ENCODE measurements at regions not wholly inside any gene's neighbourhood (a gene's known extent, or its start where the extent isn't known, plus 50 kb on each side); places are given as distances from the start of the nearest gene placed in this dataset.
"Not testable (repeated sequence)": the region's sequence is repeated elsewhere in the genome, so short reads cannot be mapped to it uniquely, and the experiment has no call there.

DNA sequence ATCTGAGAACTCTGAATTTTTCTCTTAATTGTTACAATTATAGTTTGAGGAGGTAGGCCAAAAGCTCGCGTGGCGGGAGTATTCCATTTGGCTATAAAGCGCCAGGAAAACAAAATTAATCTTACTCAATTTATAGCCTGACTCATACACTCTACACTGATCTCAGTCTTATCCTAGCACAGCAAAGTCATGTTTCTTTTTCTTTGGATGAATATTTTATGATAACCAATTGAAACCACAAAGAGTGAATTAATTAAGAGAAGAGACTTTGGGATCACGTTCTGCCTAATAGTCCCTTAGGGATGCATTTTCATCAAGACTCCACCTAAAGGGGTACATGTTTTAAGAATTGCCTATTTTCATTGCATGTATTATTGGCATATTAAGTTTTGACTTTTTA is 420.8 kb downstream of the HGF start:
- DNase-seq = no peak

DNA sequence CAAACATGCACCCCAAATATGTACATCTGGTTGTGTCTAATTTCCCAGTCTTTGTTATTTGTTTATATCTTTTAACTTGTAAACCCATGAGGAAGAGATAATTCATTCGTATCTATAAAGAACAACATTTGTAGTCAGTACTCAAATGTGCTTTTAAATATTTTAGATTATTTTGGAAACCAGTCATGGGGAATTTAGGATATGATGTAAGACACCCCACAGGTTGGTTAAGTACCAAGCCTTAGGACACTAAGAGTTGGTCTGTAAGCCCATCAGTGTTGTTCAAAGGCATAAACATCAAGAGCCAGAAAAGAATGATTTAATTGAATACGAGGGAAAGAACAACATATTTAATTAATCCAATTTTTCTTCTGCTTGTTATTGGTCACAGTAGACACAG is 421.1 kb upstream of the SEMA3C start:
- no peak for DNase-seq

DNA sequence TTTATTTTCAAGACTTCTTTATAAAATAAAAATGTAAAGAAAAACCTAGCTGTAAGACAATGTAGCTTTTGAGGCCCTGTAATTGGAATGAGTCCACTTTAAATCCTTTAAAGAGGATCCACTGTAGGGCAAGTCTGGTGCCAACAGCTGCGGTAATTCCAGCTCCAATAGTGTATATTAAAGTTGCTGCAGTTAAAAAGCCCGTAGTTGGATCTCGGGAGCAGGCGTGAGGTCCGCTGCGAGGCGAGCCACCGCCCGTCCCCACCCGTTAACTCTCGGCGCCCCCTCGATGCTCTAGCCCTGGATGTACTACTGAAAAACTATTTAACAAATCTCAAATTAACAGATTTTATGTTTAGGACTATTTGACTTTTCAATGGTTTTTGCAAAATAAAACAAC is 414.7 kb upstream of the SEMA3C start:
- DNase-seq = no peak

DNA sequence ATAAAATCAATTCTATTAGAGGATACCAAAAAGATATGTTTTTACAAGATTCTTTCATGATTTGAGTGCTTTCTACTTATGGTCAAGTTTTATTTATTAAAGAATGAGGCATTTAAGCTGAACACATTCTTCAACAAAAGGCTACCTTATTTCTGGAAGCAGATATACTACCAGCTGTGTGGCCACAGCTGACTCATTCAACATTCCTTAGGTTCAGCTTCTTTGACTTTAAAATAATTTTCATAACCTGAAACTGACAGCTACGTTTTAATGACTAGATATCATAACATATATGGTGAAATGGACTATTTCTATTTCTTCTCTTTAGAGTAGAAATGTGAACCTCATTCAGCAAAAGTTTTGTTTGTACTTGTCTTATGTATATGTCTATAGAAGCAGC is 414.2 kb upstream of the SEMA3C start:
- DNase-seq = no peak

DNA sequence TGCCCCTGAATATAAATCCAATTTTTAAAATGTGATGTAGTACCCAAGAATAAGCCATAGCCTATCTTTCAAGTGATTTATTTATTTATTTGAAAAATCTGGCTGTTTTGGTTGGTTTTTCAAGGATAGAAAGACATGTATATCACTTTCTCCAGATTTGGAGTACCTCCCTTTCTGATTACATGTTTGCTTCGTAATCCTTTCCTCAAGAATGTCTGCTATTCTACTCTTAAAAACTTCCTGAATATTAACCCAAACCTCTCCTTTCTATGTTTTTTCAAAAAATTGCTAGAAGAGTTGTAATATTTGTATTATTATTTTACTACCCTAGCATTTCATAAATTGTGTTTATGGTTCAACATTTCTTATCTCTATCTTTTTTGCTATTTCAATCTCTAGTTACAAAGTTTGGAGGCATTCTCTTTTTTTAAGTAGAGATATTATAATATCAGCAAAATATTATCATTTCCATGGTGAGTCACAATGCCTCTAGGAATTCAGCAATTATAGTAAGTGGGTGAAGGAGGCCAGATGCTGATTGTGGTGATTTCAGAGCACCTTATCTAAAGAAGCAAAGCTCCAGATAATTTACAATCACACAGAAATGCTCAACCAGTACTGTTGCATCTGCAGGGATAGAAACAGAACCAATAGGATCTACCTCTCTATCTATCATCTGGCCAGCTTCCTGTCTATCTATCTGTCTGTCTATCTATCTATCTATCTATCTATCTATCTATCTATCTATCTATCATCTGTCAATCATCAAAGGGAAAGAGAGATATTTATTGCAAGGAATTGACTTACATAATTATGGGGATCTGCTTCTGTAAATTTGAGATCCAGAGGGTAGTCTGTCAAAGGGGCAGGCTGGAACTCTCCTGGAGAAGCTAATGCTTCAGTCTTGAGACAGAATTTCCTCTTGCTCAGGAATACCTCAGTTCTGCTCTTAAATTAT is 412.5 kb upstream of the SEMA3C start:
- no peak for DNase-seq

DNA sequence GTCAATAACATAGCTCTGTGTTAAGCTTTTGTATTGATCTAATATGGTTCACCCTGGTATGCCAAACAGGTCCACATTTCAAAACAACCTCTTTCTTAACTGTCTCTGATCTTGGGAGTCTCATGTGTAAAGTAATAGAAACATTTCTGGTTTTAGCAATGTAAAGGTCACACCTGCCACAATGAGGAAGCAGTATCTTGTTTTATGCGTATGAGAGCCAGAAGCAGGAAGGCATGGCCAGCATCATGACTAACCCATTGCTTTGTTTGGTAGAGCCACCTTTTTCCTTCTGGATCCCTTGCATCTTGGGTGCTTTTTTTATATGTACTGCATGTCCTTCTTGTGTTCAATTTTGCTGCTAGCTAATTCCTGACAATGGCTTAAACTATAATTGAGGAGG is 411.3 kb upstream of the SEMA3C start:
- DNase-seq = no peak

DNA sequence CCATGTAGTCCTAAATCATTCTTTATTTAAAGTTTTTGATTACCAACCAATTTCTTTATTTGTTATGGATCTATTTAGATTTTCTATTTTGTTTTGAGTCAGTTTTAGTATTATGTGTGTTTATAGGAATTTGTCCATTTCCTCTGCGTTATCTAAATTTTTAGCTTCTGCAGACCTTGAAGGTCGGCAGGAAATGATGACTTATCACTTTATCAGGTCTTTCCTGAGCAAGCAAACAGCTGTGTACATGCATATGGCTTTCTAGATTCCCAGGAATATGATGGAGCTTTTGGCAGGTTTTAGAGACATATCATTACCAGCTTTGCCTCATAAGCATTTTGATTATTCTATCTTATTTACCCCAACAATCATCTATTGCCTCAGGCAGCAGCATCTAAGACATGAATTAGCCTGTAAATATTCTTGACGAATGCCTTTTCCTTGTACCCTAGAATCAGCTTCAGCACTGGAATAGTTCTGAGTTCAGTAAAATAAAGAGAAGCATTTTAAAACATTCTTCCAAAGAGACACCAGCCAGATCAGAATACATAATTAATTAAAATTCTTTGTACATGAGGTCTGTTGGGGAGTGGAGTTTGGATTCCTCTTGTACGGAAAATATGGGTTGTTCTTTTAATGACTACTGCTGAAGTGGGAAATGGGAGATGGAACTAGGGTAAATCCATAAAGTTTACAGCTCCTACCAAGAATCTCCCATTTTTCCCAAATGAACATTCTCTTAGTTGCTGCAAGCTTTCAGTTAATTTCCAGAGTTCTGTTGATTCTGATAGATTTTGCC is 408.8 kb upstream of the SEMA3C start:
- no peak for DNase-seq

DNA sequence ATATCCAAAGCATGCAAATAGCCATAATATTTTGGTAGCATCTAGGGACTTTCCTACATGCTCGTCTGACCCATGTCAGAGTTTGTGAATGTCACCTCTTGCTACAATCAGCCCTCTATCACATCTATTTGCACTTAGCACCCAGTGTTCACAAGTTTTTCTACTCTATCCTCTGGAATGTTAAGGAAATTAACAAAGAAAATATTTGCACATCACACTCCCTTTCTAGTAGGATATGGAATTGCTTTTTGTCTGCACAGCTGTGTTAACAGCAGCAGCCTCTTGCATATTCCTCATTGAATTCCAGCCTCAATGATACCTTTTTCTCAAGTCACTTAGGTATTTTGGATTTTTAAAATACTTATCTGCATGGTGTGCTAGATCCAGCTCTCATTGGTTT is 403.1 kb upstream of the SEMA3C start:
- DNase-seq = no peak

DNA sequence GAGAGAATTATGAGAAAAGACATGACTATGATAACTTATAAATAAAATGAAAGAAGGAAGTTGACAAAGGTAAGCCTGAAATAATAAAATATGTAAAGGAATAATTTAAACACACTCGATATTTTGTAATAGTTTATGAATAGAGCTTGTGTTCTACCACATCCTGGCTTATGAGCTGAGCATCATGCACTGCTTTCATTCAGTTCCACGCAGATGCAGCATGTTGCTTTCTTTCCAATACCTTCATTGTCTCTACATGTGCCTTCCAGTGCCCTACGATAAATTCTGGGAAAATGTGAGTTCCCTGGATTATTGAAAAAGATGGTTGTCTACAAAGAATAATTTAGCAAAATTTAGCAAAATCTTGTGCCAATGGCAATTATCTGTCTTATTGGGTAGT is 398.9 kb upstream of the SEMA3C start:
- no peak for DNase-seq

DNA sequence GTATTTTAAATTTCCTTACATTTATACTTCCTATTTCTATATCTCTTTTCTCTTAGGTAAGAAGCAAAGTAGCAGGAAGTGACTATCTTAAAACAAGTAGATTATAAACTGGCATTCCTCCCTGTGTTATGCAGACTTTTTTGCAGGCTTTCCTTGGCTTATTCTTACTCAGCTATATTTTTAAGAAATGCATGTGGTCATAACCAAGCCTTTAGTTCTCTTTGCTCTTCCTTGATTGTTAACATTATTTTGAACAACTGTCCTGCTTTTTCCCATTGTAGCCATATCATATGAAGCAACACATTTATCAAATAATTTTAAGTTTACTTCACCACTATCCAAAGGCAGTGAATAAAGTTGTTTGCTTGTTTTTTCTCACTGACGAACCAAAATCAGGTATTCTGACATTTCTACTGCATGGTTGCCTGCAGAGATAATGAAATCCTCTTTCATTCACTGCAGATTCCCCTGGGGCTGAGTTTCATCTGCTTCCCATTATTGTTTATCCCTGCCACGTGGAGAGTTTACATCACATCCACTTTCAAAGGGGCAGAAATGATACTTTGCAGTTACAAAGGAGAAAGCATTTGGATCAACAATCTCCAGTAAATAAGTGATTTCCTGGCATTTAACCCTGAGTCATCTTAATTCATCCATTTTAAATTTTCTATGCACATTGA is 389.9 kb upstream of the SEMA3C start:
- DNase-seq = no peak

DNA sequence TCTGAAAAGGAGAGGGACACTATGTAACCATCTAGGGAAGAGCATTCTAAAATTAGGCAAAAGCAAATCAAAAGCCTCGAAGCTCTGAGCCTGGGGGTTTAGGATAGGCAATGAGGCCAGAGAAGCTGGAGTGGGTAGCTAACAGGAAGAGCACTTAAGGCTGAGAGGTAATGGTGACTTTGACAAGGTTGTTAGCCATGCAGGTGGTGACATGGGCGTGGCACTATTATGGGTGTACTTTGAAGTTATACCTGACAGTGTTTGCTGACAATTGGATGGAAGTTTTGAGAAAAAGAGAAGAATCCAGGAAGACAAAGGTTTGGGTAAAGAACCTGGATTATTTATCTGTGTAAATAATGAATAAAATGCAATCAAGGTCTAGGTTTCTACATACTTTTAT is 383.0 kb upstream of the SEMA3C start:
- no peak for DNase-seq

DNA sequence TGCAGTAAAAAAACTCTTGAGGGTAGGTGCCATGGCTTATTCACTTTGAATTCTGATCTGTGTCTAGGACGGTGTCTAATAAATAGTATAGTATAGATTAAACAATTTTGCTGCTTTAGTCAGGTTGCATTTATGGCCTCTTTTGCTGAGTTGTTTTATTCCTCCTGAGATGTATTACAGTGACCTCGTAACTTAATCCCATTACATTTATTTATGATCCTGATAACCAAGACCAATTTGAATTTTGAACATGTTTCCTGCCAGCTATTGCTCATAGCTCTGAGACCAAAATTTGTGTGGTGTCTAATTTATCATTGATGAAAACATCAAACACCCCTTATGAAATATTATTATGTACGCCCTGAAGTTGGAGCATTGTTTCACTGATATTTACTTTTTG is 381.9 kb upstream of the SEMA3C start:
- DNase-seq = no peak

DNA sequence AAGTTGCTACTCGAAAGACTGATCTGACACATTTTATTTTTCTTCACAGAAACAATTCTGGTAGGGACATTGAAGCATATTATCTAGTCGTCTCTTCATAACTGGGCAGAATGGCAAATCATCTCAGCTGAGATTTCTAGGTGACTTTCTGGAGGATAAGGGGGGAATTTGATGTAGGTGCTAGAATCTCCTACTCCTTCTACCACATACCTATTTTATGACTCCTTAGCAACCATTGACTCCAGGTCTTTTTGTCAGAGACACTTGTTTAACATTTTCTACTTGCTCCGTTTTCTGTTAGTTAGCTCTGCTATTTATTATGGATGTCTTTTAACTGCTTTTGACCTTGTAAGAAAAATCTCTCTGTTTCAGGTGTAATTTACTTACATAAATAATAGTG is 380.9 kb upstream of the SEMA3C start:
- no peak for DNase-seq

DNA sequence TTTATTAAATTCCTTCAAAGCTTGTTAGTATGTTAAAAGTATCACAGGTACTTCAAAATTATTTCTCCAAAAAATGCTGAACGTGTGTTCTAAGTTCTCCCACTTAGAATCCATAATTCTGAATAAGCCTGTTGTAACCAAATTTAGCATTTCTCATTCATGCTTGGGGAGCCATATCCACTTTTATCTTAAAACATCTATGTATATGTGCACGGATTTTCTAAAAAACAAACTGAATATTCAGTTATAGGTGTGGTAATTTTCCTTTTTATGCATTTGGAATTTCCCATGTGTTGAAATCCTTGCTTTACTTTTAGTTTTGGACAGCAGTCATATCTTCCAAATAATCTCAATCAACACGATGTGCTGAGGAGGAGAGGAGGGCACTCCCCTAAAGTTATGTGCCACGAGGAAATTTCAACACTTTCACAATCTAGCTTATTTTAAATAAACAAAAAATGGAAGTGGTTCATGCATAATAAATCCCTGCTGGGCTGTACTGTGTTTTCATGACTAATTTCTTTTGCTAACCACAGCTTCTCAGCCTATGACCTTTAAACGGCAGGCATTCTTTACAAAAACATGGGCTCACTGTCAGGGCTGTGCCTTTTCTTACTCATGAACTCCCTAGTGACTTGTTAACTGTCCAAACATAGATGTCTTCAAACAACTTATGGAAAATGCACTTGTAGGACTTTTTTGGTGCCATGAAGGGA is 380.3 kb upstream of the SEMA3C start:
- no peak for DNase-seq

DNA sequence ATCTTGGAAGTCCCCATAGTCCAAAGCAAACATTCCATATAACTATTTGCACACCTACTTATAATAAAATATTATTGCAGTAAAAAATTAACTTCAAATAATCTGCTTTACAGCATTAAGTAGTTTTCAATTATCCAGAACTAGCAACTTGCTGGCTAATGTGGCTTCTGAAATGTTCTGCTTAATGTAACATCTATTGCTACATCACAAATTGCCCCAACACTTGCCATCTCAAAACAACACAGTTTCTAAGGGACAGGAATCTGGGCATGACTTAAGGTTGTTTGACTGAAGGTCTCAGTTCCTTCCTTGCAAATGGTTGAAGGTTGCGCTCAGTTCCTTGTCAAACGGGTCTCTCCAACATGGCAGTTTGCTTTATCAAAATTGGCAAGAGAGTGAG is 378.5 kb upstream of the SEMA3C start:
- no peak for DNase-seq

DNA sequence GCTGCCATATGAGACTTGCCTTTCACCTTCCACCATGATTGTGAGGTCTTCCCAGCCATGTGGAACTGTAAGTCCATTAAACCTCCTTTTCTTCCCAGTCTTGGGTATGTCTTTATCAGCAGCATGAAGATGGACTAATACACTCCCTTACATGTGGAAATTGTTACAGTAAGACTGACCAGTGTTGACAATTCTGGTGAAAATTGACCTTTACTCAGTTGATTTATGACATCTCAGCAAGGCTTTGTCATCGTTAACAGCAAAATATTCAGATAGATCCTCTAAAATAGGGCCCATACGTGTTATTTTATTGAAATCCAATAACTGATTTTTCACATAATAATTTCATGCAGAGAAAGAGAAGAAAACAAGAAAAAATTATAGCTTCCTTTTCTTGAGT is 377.9 kb upstream of the SEMA3C start:
- DNase-seq = no peak

DNA sequence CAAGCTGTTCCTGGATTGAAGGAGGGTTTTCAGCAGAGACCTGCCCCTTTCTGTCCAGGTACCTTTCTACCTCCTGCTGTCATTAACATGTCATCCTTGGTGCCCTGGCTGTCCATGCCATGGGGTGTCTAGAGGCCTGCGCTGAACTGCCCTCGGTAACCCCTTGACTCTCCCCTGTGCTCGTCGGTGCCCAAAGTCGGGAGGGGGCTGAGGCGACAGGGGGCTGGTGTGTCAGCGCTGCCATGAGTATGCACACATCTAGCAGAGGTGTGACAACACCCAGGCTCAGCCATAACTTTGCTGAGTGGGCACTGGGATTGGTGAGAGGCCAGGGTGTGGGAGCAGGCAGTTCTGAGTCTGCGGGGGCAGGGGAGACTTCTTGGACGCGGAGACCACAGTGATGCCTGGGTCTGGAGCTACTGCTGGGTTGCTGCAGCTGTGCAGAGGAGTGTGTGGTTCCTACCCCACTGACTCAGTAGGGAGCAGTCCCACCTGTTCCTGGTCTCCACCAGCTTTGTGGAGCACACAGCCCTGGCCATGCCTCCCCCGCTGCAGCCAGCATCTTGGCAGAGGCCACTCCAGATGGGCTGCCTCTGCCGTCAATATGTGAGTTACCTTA is 376.2 kb upstream of the SEMA3C start:
- DNase-seq = no peak

DNA sequence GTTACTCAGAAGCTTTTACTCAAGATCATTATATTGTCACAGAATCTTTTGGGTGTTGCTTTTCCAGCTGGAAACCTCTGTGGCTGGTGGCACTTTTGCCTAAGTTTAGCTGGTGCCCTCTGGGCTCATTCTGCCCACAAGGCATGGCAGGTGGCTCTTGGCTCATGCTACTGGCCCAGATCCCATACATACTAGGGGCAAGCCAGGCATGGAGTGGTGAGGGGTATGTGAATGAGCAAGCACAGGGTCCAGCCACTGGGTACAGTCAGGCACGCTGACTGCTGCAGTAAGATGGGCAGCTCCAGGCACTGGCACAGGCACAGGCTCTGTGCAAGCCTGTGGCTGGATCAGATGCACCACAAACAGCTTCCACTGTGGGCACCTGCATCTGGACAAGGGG is 375.0 kb upstream of the SEMA3C start:
- DNase-seq = no peak

DNA sequence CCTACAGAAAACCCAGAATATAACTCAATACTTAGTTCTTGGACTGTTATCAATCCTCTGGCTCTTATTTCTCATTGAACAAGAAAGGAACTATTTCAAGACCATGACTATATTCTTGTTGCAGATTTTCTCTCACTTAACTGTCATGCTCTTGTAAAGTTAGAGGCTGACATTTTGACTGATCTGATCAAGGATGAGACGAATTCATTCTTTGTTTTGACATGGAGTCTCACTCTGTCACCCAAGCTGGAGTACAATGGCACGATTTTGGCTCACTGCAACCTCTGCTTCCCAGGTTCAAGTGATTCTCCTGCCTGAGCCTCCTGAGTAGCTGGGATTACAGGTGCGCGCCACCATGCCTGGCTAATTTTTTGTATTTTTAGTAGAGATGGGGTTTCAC is 367.9 kb upstream of the SEMA3C start:
- not testable (repeated sequence) for DNase-seq

DNA sequence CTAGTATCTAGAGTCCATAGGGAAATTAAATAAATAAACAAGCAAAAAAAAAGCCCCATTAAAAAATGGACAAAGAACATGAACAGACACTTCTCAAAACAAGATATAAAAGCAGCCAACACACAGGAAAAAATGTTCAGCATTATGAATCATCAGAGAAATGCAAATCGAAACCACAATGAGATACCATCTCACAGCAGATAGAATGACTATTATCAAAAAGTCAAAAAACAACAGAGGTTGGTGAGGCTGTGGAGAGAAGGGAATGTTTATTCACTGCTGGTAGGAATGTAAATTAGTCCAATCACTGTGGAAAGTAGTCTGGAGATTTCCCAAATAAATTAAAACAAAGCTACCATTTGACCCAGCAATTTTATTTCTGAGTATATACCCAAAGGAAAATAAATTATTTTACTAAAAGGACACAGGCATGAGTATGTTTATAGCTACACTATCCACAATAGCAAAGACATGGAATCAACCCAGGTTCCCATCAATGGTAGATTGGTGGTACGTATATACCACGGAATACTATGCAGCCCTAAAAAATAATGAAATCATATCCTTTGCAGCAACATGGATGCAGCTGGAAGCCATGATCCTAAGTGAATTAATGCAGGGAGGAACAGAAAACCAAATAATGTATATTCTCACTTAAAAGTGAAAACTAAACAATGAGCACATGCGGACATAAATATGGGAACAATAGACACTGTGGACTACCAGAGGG is 366.5 kb upstream of the SEMA3C start:
- no peak for DNase-seq

DNA sequence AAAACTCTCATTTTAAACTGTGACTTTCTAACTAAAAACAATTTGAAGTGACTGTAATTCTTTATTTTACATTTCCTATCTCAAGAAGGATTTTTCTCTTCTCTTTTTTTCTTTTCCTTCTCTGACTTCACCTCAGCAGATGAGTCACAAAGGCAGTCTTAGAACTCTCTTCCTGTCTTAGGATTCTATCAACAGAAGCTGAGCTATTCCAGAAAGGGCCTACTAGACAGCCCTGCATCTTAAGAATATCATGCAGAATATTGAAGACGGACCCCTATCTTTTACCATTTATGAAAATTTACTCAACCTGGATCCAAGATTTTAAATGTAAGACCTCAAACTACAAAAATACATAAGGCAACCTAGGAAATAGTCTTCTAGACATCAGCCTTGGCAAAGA is 365.7 kb upstream of the SEMA3C start:
- no peak for DNase-seq

DNA sequence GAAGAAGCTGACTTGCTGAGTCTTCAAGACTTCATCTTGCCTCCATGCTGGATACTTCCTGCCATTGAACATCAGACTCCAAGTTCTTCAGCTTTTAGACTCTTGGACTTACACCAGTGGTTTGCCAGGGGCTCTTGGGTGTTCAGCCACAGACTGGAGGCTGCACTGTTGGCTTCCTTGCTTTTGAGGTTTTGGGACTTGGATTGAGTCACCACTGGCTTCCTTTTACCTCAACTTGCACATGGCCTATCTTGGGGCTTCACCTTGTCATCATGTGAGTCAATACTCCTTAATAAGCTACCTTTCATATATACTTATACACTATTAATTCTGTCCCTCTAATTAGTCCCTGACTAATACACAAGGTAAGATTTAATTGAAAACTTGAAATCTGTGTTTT is 361.7 kb upstream of the SEMA3C start:
- DNase-seq = no peak

Measured in inflammatory macrophage (primary cell).